Endothelial cell of umbilical vein (primary cell): ENCODE measurements at regions not wholly inside any gene's neighbourhood (a gene's known extent, or its start where the extent isn't known, plus 50 kb on each side); places are given as distances from the start of the nearest gene placed in this dataset.

Experiments used
- BruUV-seq: library from RNA; stranded (reverse); fragments of 400-500 nt; replicated peaks from 2 replicates; lab custom pipeline; 2021; lab: Mats Ljungman, UMichigan
- CTCF ChIA-PET: fragments of 300-600, 350-600 bp; sonication (Branson Sonifier 250); formaldehyde crosslinking; loops from one replicate; lab custom pipeline; 2021; ENCODE audit warnings: antibody characterized with exemption, inconsistent platforms; lab: Charles Lee
- POLR2A ChIA-PET: fragments of 300-600, 350-600 bp; sonication (Branson Sonifier 250); formaldehyde crosslinking; loops from one replicate; lab custom pipeline; 2021; ENCODE audit warnings: antibody characterized with exemption, inconsistent platforms; lab: Charles Lee
- DNase-seq: peaks from one replicate; pipeline ENCODE4 v3.0.0-alpha.2; 2011; ENCODE audit warnings: low read depth, low spot score
- FAIRE-seq: peaks from 2 replicates; lab custom pipeline; 2011; peaks lifted over from hg19 to GRCh38; lab: Jason Lieb, UNC
- H2AFZ ChIP-seq: 2 replicates; pipeline ENCODE4 v1.6.0; 2012; ENCODE audit warnings: low read depth, low read length, control low read depth, inconsistent platforms
- H3K27ac ChIP-seq: 2 replicates; pipeline ENCODE4 v1.5.1; 2011; ENCODE audit warnings: low read depth, mild to moderate bottlenecking, control low read depth, low read length, moderate library complexity; ENCODE audit not compliant: insufficient read depth
- H3K27me3 ChIP-seq, 2 experiments: 2 replicates each; pipeline versions ENCODE4 v1.6.0 to v1.6.1; 2011; ENCODE audit warnings: low read length in 2 of 2, mixed read lengths in 1 of 2; ENCODE audit not compliant: control insufficient read depth in 2 of 2, insufficient read depth in 2 of 2
- H3K36me3 ChIP-seq, 2 experiments: 2 replicates in 1 of 2; 3 replicates in 1 of 2; pipeline ENCODE4 v1.5.1; 2011; ENCODE audit warnings: low read length in 2 of 2, mild to moderate bottlenecking in 1 of 2, moderate library complexity in 1 of 2; ENCODE audit not compliant: control insufficient read depth in 2 of 2, insufficient read depth in 2 of 2; ENCODE audit errors: extremely low read depth in 1 of 2
- H3K4me1 ChIP-seq: 3 replicates; pipeline ENCODE4 v1.5.1; 2011; ENCODE audit warnings: mild to moderate bottlenecking, low read length; ENCODE audit not compliant: control insufficient read depth, insufficient read depth; ENCODE audit errors: extremely low read depth
- H3K4me2 ChIP-seq: 2 replicates; pipeline ENCODE4 v1.6.1; 2011; ENCODE audit warnings: low read length, control low read depth, mixed read lengths; ENCODE audit not compliant: insufficient read depth
- H3K4me3 ChIP-seq, 3 experiments: fragments of 200-600 bp in 1 of 3; sonication (generic), shearing (Covaris generic) in 1 of 3; replicated peaks in 1 of 3; 2 replicates each; pipeline ENCODE4 v1.5.1; 2011 to 2016; ENCODE audit warnings: control low read depth in 3 of 3, low read length in 3 of 3, mild to moderate bottlenecking in 2 of 3, inconsistent platforms in 1 of 3, low read depth in 1 of 3, moderate library complexity in 1 of 3; ENCODE audit not compliant: insufficient read depth in 1 of 3
- H3K79me2 ChIP-seq: 2 replicates; pipeline ENCODE4 v1.6.0; 2012; ENCODE audit warnings: low read length, inconsistent platforms; ENCODE audit not compliant: control insufficient read depth, insufficient read depth
- H3K9ac ChIP-seq: replicated peaks from 2 replicates; pipeline ENCODE3; 2011; ENCODE audit warnings: low read length, control low read depth; ENCODE audit not compliant: insufficient read depth; ENCODE audit errors: extremely low read depth
- H3K9me1 ChIP-seq: replicated peaks from 3 replicates; pipeline ENCODE4 v1.6.0; 2011; ENCODE audit warnings: mild to moderate bottlenecking, low read length; ENCODE audit not compliant: control insufficient read depth, insufficient read depth; ENCODE audit errors: extremely low read depth
- H3K9me3 ChIP-seq: replicated peaks from 2 replicates; pipeline ENCODE4 v1.5.1; 2012; ENCODE audit warnings: low read length, inconsistent platforms; ENCODE audit not compliant: control insufficient read depth, insufficient read depth
- H4K20me1 ChIP-seq: replicated peaks from 2 replicates; pipeline ENCODE3; 2011; ENCODE audit warnings: mild to moderate bottlenecking, low read length; ENCODE audit not compliant: control insufficient read depth, insufficient read depth; ENCODE audit errors: extremely low read depth
- CTCF ChIP-seq, 2 donors: IDR thresholded peaks; 1 replicate in 1 of 2; 2 replicates in 1 of 2; pipeline ENCODE4 v1.5.1; 2011; ENCODE audit warnings: low read length in 2 of 2, mild to moderate bottlenecking in 2 of 2, moderate library complexity in 2 of 2, control low read depth in 1 of 2, inconsistent platforms in 1 of 2, low read depth in 1 of 2; ENCODE audit not compliant: insufficient read depth in 1 of 2; ENCODE audit errors: extremely low read depth in 1 of 2
- EZH2 ChIP-seq: IDR thresholded peaks from 2 replicates; pipeline ENCODE4 v1.6.1; 2012; ENCODE audit warnings: borderline replicate concordance, low read depth, mild to moderate bottlenecking, moderate library complexity, low read length, inconsistent platforms; ENCODE audit not compliant: severe bottlenecking
- FOS ChIP-seq: IDR thresholded peaks from 2 replicates; pipeline ENCODE4 v1.6.1; 2011; ENCODE audit warnings: mild to moderate bottlenecking, low read length, moderate library complexity, borderline replicate concordance; ENCODE audit not compliant: insufficient read depth
- GATA2 ChIP-seq: IDR thresholded peaks from 2 replicates; pipeline ENCODE4 v1.7.0; 2011; ENCODE audit warnings: low read depth, mild to moderate bottlenecking, moderate library complexity, mixed read lengths, low read length; ENCODE audit not compliant: insufficient read length, insufficient read depth
- JUN ChIP-seq: IDR thresholded peaks from 2 replicates; pipeline ENCODE4 v1.6.1; 2011; ENCODE audit warnings: borderline replicate concordance, low read depth; ENCODE audit not compliant: insufficient read length, insufficient read depth
- MAX ChIP-seq: IDR thresholded peaks from 2 replicates; pipeline ENCODE4 v1.6.1; 2011; ENCODE audit not compliant: insufficient read depth, insufficient read length
- MYC ChIP-seq: IDR thresholded peaks from one replicate; pipeline ENCODE4 v1.6.1; 2011; ENCODE audit warnings: mild to moderate bottlenecking, low read depth, low read length
- POLR2A ChIP-seq: IDR thresholded peaks from 2 replicates; pipeline ENCODE4 v1.6.1; 2012; ENCODE audit warnings: low read depth, mild to moderate bottlenecking, control low read depth, low read length
- POLR2AphosphoS5 ChIP-seq: IDR thresholded peaks from 2 replicates; pipeline ENCODE4 v1.6.1; 2012; ENCODE audit warnings: low read depth, mild to moderate bottlenecking, control low read depth, low read length, moderate library complexity; ENCODE audit not compliant: insufficient read depth
- dilution Hi-C: fragments of 300-500 bp; cut with MboI; formaldehyde crosslinking; loops from one replicate; pipeline ENCODE4 v1.15.0; 2019; ENCODE audit warnings: low sequenced_read_pairs; ENCODE audit not compliant: extremely low pct_ligation_motif_present
- intact Hi-C: fragments of 100-400 bp; cut with micrococcal nuclease; formaldehyde crosslinking; loops from one replicate; pipeline ENCODE4 v1.10.0; 2022

- ChIA-PET CTCF (no interaction called here), POLR2A (no interaction called here)
These were observed 162.8 kb upstream of the SOX1 start for GRCh38 chr13:111904166-111904565.

More at GRCh38 chr13:111904166-111904565, 162.8 kb upstream of the SOX1 start:
- intact Hi-C loops, result no loop called here
- H4K20me1 ChIP-seq, result no peaks in the 10 kb centered on the region
- no peaks in the 10 kb centered on the region for H3K9me1 ChIP-seq
- DNase-seq (no peak), FAIRE-seq (no peak)
- no peaks in the 10 kb centered on the region for H3K4me1 ChIP-seq
- no peaks in the 10 kb centered on the region for H3K36me3 ChIP-seq
- H3K9ac ChIP-seq, result no peak overlapping the region
- dilution Hi-C loops, result no loop called here
- H3K27ac ChIP-seq, result no peak overlapping the region
- BruUV-seq, result no TSS peak
- no peaks in the 10 kb centered on the region for H3K27me3 ChIP-seq
- H3K4me2 ChIP-seq, result no peak overlapping the region
- H3K79me2 ChIP-seq, result no peaks in the 10 kb centered on the region
- no peak overlapping the region for H3K4me3 ChIP-seq
- H2AFZ ChIP-seq, result no peak overlapping the region
- no peak for TF ChIP-seq POLR2AphosphoS5
- no peak for TF ChIP-seq FOS
- no peak for TF ChIP-seq POLR2A
- no peak for TF ChIP-seq CTCF (IDR thresholded peaks at IDR 0.05; ENCODE audit: extremely low read depth in 1 of 2, insufficient read depth in 1 of 2, low read depth in 1 of 2, low read length in 2 of 2)
- TF ChIP-seq EZH2, result no peak
- no peak for TF ChIP-seq MYC
- TF ChIP-seq JUN, result no peak
- TF ChIP-seq MAX, result no peak
- no peak for TF ChIP-seq GATA2
- H3K9me3 ChIP-seq, result peaks cover 4% of the 10 kb centered on the region
